Immature natural killer cell (primary cell): ENCODE measurements at regions not wholly inside any gene's neighbourhood (a gene's known extent, or its start where the extent isn't known, plus 50 kb on each side); places are given as distances from the start of the nearest gene placed in this dataset.
"Not testable (repeated sequence)": the region's sequence is repeated elsewhere in the genome, so short reads cannot be mapped to it uniquely, and the experiment has no call there.

Experiments
- DNase-seq, 3 donors: peaks; one replicate each; pipeline ENCODE4 v3.0.0; 2022; ENCODE audit warnings: mixed read lengths in 1 of 3
- H3K27ac Mint-ChIP-seq, 6 donors: one replicate each; pipeline ENCODE4 v1.8.0; 2020; ENCODE audit warnings: mixed read lengths in 6 of 6, mild to moderate bottlenecking in 5 of 6, inconsistent platforms in 4 of 6, moderate library complexity in 3 of 6
- H3K27me3 Mint-ChIP-seq, 3 donors: one replicate each; pipeline ENCODE4 v1.8.0; 2020 to 2021; ENCODE audit warnings: low read depth in 3 of 3, mild to moderate bottlenecking in 3 of 3, mixed read lengths in 3 of 3, moderate library complexity in 3 of 3, inconsistent platforms in 1 of 3
- H3K36me3 Mint-ChIP-seq, 3 donors: one replicate each; pipeline ENCODE4 v1.8.0; 2020; ENCODE audit warnings: mixed read lengths in 3 of 3, inconsistent platforms in 2 of 3, mild to moderate bottlenecking in 2 of 3
- H3K4me1 Mint-ChIP-seq, 2 donors: one replicate each; pipeline ENCODE4 v1.8.0; 2020; ENCODE audit warnings: inconsistent platforms in 2 of 2, mild to moderate bottlenecking in 2 of 2, mixed read lengths in 2 of 2, moderate library complexity in 1 of 2
- H3K4me3 Mint-ChIP-seq, 5 donors: one replicate each; pipeline ENCODE4 v1.8.0; 2020; ENCODE audit warnings: mild to moderate bottlenecking in 5 of 5, mixed read lengths in 5 of 5, inconsistent platforms in 3 of 5, moderate library complexity in 3 of 5
- H3K9me3 Mint-ChIP-seq, 6 donors: one replicate each; pipeline ENCODE4 v1.8.0; 2020; ENCODE audit warnings: mild to moderate bottlenecking in 6 of 6, mixed read lengths in 6 of 6, inconsistent platforms in 4 of 6, moderate library complexity in 3 of 6

DNA sequence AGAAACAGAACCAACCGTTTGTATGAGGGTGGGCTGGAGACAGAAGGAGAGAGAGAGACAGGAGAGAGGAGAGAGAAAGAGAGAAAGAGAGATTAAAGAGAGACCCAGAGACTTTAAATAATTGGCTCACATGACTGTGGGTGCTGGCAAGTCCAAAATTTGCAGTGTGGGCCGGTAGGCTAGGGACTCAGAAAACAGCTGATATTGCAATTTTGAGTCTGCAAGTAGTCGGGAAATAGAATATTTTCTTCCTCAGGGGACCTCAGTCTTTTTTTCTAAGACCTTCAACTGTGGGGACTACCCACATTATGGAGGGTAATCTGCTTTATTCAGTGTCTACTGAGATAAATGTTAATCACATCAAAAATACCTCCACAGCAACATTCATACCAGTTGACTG is 1439.0 kb downstream of the CDH11 start:
- no peak overlapping the region for H3K27ac Mint-ChIP-seq
- peaks cover 12 to 58% (median 24%) of the 10 kb centered on the region in 6 donors for H3K9me3 Mint-ChIP-seq
- DNase-seq, result no peak
- H3K36me3 Mint-ChIP-seq, result peaks cover 0 to 5% (median 0%) of the 10 kb centered on the region in 3 donors
- no peak overlapping the region for H3K4me3 Mint-ChIP-seq
- H3K27me3 Mint-ChIP-seq, result peaks cover 0 to 2% (median 2%) of the 10 kb centered on the region in 3 donors
- H3K4me1 Mint-ChIP-seq, result no peaks in the 10 kb centered on the region

DNA sequence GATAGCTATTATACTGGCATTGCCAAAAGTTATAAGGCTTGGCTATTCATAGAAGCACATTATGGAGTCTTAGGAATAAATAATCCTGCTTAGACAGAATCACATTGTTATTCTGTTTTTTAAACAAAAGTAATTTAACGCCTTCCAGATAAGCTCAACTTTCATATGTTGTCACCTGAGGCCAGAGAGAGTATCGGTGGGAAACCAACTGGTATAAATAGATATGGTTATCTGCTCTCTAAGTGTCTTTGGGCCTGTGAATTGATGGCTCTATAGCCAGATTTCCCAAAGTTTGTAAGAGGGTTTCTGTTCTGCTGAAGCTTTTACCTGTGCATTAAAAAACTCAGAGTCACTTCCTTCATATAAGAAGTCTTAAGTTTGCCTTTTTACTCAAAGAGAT is 1449.4 kb downstream of the CDH11 start:
- no peaks in the 10 kb centered on the region for H3K27me3 Mint-ChIP-seq
- DNase-seq, result no peak
- H3K9me3 Mint-ChIP-seq, result peaks cover 9 to 50% (median 22%) of the 10 kb centered on the region in 6 donors
- peaks cover 0 to 3% (median 2%) of the 10 kb centered on the region in 3 donors for H3K36me3 Mint-ChIP-seq
- H3K27ac Mint-ChIP-seq, result no peak overlapping the region
- no peak overlapping the region for H3K4me3 Mint-ChIP-seq
- no peaks in the 10 kb centered on the region for H3K4me1 Mint-ChIP-seq

DNA sequence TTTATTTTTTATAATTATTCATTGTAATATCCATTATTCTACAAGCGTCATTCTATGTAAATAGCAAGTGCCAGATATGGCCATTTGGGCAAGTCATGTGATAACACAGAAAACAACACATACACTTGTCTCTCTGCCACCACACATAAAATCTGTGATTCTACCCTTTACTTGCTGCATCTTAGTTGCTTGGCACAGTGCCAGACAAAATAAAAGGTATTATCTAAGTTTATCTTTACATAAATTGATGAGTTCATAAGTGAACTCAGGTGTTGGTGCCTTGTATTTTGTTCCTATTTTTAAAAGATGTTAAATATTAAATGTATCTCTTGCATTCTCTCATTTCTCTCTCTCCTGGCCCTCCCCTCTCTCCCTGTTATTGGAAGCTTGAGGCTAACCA is 1458.7 kb downstream of the CDH11 start:
- Mint-ChIP-seq H3K4me1 (no peaks in the 10 kb centered on the region), H3K27ac (no peak overlapping the region), H3K9me3 (peaks cover 11 to 63% (median 16%) of the 10 kb centered on the region in 6 donors), H3K4me3 (no peak overlapping the region), H3K36me3 (peaks cover 0 to 4% (median 0%) of the 10 kb centered on the region in 3 donors), H3K27me3 (no peaks in the 10 kb centered on the region)
- DNase-seq, result no peak

DNA sequence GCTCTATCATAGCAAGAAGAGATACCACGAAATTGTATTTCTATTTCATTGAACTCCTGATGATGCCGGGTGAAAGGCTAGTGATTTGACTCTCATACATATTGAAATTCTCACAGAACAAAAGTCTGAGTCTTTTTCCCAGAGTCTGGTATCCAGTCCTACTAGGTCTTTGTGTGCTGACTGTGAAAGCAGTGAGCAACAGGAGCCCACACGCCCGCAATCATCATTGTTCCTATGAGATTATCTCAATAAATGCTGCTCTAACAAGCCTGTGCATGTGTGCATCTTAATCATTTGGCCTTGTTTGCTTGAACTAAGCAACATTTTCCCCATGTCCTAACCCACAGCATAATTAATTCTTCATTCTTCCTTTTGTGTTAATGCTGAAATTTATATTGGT is 1466.0 kb downstream of the CDH11 start:
- H3K27me3 Mint-ChIP-seq, result no peaks in the 10 kb centered on the region
- no peak overlapping the region for H3K27ac Mint-ChIP-seq
- DNase-seq, result no peak
- H3K4me1 Mint-ChIP-seq, result no peaks in the 10 kb centered on the region
- no peaks in the 10 kb centered on the region for H3K36me3 Mint-ChIP-seq
- H3K9me3 Mint-ChIP-seq, result peaks cover 5 to 34% (median 19%) of the 10 kb centered on the region in 6 donors
- no peak overlapping the region for H3K4me3 Mint-ChIP-seq

DNA sequence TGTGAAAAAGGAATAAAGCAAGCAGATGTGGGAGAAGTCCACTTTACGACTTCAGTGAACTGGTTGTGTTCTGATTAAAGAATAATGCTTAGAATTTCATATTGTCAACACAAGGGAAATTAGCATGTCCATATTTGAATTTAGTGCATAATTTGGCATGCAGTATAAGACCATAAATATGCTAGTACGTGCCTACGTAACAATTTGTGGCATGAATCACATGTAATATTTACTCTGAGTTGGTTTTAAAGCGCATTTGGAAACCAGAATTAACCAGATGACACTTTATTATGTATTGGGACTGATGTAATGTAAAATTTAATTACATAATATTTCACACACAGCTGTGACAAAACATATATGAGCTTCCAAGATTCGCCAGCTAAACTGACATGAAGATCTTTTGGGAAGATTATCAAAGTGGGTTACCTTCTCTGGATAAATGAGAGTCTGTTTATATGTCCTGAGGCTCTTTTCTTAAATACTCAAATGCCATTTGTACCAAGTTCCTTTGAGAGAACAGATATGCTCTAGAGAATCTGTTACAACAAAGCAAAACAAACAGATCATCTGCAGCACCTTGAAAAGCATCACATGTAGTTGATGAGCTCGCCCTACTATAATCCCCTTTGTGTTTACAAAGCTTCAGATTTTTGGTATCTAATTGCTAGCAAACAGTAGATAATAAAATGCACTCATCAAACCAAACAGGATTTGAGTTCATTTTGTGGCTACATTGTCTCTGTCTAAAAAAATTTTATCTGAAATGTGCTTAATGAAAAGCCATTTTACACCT is 1468.6 kb downstream of the CDH11 start:
- H3K4me1 Mint-ChIP-seq, result no peaks in the 10 kb centered on the region
- H3K27ac Mint-ChIP-seq, result no peak overlapping the region

DNA sequence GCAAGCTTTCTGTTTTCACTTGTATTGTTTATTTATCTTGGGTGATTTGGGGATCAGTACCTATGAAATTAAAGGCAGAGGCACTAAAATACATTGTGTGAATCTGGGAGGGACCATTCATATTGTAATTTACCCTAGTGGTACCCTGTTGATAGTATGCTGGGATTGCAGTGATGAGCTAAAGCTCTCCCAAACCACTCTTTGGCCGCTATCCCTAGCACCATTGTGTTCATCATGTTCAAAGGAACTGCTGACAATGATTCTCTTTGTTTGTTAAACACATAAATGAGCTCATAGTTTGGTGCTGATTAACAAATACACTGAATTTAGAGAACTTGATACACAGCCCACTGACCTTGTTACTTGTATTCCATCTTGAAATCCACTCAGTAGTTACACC is 1469.8 kb downstream of the CDH11 start:
- Mint-ChIP-seq H3K27ac (no peak overlapping the region), H3K27me3 (peaks cover 0 to 1% (median 0%) of the 10 kb centered on the region in 3 donors), H3K4me1 (no peaks in the 10 kb centered on the region), H3K4me3 (no peak overlapping the region), H3K36me3 (peaks cover 0 to 3% (median 0%) of the 10 kb centered on the region in 3 donors), H3K9me3 (peaks cover 7 to 45% (median 24%) of the 10 kb centered on the region in 6 donors)
- no peak for DNase-seq

More for the DNA sequence above, 1468.6 kb downstream of the CDH11 start:
- Mint-ChIP-seq H3K27me3 (peaks cover 0 to 1% (median 0%) of the 10 kb centered on the region in 3 donors), H3K9me3 (peaks cover 4 to 38% (median 21%) of the 10 kb centered on the region in 6 donors), H3K4me3 (no peak overlapping the region), H3K36me3 (no peaks in the 10 kb centered on the region)
- DNase-seq, result no peak

DNA sequence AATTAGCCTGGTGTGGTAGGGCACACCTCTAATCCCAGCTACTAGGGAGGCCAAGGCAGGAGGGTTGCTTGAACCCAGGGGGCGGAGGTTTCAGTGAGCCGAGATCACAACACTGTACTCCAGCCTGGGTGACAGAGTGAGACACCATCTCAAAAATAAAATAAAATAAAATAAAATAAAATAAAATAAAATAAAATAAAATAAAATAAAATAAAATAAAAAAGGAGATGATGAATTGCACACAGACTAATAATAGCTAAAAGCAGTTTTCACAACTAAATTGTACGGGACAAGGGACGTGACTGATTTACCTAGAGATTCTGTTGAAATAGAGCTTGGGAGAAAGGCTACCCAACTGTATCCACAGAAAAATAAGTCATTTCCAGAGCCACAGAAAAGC is 1471.3 kb downstream of the CDH11 start:
- no peak for DNase-seq
- H3K27me3 Mint-ChIP-seq, result peaks cover 0 to 1% (median 0%) of the 10 kb centered on the region in 3 donors
- H3K4me3 Mint-ChIP-seq, result no peak overlapping the region
- peaks cover 4 to 48% (median 26%) of the 10 kb centered on the region in 6 donors for H3K9me3 Mint-ChIP-seq
- H3K36me3 Mint-ChIP-seq, result peaks cover 0 to 3% (median 0%) of the 10 kb centered on the region in 3 donors
- H3K27ac Mint-ChIP-seq, result no peak overlapping the region
- H3K4me1 Mint-ChIP-seq, result no peaks in the 10 kb centered on the region

DNA sequence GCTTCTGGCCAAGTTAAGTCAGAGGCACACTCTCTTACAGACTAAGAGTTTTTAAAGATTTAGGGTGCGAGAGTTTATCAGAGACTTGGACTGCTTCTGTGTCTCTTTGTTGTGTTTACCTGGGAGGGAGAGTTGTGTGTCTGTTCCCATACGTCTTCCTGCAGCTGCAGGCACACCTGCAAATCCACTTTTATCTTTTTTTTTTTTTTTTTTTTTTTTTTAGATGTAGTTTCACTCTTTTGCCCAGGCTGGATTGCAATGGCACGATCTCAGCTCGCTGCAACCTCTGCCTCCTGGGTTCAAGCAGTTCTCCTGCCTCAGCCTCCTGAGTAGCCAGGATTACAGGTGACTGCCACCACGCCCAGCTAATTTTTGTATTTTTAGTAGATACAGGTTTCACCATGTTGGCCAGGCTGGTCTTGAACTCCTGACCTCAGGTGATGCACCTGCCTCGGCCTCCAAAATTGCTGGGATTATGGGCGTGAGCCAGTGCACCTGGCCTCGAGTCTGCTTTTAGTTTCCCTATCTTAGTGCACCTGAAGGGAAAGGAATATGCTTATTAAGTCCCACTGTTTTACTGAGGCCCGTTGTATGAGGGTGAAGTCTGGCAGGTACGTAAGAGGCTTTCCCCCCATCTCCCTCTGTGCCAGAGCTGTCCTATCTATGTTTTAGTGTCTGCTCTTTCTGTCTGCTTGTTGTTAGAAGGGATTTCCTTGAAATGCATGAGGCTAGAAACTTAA is 1488.0 kb downstream of the CDH11 start:
- not testable (repeated sequence) for H3K4me1 Mint-ChIP-seq, H3K4me3 Mint-ChIP-seq, H3K27ac Mint-ChIP-seq, H3K27me3 Mint-ChIP-seq, DNase-seq, H3K36me3 Mint-ChIP-seq
- H3K9me3 Mint-ChIP-seq, result peaks cover 3 to 48% (median 31%) of the 10 kb centered on the region in 6 donors

DNA sequence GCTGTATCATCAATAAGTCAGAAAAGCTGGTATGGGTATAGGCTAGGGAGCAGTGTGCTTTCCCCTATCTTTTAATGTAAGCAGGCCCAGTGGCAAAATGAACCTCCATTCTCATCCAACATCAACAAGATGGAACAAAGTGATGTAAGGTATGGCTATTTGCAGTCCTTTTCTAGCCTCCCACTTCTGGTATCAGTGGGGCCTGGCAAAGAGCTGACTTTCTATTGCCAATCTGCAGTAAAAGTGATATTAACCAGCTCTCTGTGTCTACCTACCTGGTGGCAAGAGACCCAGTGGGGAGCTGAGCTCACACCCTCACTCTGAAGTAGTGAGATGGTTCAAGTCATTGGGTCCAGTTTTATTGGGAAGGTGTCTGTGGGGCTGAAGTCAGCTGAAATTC is 1492.6 kb downstream of the CDH11 start:
- Mint-ChIP-seq H3K36me3 (peaks cover 0 to 5% (median 2%) of the 10 kb centered on the region in 3 donors), H3K27me3 (no peaks in the 10 kb centered on the region), H3K4me3 (no peak overlapping the region), H3K4me1 (no peaks in the 10 kb centered on the region), H3K27ac (no peak overlapping the region), H3K9me3 (peaks cover 5 to 32% (median 26%) of the 10 kb centered on the region in 6 donors)
- DNase-seq, result no peak

DNA sequence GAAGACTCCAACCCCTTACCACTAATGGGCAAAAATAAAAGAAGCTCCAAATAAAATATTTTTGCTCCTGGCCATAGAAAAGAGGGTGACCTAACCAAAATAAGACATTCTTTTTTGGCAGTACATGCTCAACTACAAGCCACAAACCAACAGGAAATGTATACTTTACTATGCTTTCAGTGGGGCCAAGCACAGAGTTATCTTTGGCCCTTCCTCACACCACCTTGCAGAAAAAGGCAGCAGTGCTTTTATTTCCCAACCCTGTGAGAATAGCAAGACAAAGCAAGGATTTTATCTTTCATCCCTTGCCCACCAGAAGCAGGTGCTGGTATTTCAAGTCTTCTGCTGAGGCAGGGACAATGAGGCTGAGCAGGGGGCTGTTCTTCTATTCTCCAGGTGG is 1493.1 kb downstream of the CDH11 start:
- peaks cover 5 to 31% (median 23%) of the 10 kb centered on the region in 6 donors for H3K9me3 Mint-ChIP-seq
- no peaks in the 10 kb centered on the region for H3K4me1 Mint-ChIP-seq
- no peak overlapping the region for H3K4me3 Mint-ChIP-seq
- DNase-seq, result no peak
- peaks cover 0 to 5% (median 0%) of the 10 kb centered on the region in 3 donors for H3K36me3 Mint-ChIP-seq
- H3K27ac Mint-ChIP-seq, result no peak overlapping the region
- H3K27me3 Mint-ChIP-seq, result no peaks in the 10 kb centered on the region

DNA sequence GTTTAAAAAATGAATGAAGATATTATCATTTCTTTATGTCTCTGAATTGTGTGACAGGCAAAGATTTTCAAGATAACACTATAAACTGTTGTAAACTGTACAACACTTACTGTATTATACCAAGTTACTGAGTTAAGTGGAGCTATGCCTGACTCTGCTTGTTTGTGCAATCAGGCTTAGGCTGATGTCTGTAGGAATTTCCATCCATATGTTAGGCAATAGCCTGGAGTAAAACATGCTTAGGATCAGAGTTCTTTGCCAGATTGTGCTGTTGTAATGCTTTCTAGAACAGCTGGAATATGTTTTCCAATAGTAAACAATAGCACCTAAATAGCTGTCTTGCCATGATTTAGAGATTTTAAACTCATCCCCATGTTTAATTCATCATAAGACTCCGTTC is 1496.7 kb downstream of the CDH11 start:
- no peak overlapping the region for H3K27ac Mint-ChIP-seq
- no peaks in the 10 kb centered on the region for H3K36me3 Mint-ChIP-seq
- DNase-seq, result no peak
- no peaks in the 10 kb centered on the region for H3K4me1 Mint-ChIP-seq
- H3K4me3 Mint-ChIP-seq, result no peak overlapping the region
- H3K27me3 Mint-ChIP-seq, result peaks cover 0 to 2% (median 1%) of the 10 kb centered on the region in 3 donors
- H3K9me3 Mint-ChIP-seq, result peaks cover 2 to 28% (median 16%) of the 10 kb centered on the region in 6 donors

DNA sequence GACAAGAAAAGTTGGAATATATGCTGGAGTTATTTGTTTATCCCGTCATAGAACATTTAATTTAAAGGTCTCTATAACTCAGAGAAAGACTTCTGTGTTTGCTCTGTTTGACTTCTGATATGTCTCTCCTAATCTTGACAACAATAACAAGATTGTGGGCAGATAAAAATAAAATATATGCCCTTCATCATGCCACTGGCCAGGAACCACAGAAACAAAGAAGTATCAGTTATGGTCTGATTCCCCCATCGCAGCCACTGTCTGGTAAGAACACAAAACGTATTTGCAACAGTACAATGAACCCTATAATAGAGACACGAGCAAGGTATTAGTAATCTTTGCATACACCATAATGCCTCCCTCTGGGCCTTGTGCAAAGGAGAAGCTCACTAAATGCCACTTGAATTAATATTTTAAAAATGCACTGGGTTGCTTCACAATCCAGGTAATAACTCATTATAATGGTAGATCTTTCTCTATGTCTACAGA is 1498.3 kb downstream of the CDH11 start:
- Mint-ChIP-seq H3K27me3 (peaks cover 0 to 2% (median 1%) of the 10 kb centered on the region in 3 donors), H3K27ac (no peak overlapping the region), H3K4me1 (no peaks in the 10 kb centered on the region), H3K9me3 (peaks cover 2 to 34% (median 17%) of the 10 kb centered on the region in 6 donors), H3K4me3 (no peak overlapping the region), H3K36me3 (no peaks in the 10 kb centered on the region)
- no peak for DNase-seq

DNA sequence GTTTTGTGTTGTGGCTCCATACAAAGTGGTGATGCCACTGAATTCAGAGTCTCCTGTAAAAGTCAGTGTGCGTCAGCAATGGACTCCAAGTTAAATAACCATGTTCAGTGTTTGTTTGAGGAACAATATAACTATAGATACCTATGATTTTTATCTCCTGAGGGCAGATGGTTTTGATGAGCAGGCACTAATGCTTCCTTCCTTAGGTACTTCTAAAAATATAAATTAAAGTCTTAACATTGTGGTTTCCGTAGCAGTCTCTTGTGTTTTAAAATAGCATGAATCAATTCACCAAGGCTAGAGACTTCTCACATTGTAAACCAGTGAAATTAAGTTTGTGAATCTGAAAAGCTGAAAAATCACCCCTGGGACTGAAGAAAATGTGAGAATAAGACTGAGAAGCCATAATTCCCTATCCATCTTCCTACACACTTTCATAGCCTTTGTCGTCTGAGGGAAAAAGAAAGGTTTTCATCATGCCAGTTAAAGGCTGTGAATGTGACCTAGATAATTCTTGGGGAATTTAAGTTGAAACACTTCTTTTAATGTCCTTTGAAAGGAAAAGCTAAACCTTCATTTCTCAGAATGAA is 1502.9 kb downstream of the CDH11 start:
- Mint-ChIP-seq H3K27me3 (peaks cover 0 to 2% (median 1%) of the 10 kb centered on the region in 3 donors), H3K27ac (no peak overlapping the region), H3K4me1 (no peaks in the 10 kb centered on the region), H3K4me3 (no peak overlapping the region), H3K9me3 (peaks cover 10 to 38% (median 19%) of the 10 kb centered on the region in 6 donors), H3K36me3 (peaks cover 0 to 3% (median 0%) of the 10 kb centered on the region in 3 donors)
- DNase-seq, result no peak
